OCI-LY1 (cell line): ENCODE measurements at regions not wholly inside any gene's neighbourhood (a gene's known extent, or its start where the extent isn't known, plus 50 kb on each side); places are given as distances from the start of the nearest gene placed in this dataset.
A peak's percentile ranks its signal among the peaks of the same experiment; 100 is the strongest.
"Not testable (repeated sequence)": the region's sequence is repeated elsewhere in the genome, so short reads cannot be mapped to it uniquely, and the experiment has no call there.

Experiments
- H2AFZ ChIP-seq: fragments of 200-600 bp; sonication (generic), shearing (Covaris generic); 2 replicates; pipeline ENCODE4 v1.6.0; 2014; ENCODE audit warnings: antibody characterized with exemption, mild to moderate bottlenecking, low read length
- H3F3A ChIP-seq: fragments of 200-600 bp; sonication (generic), shearing (Covaris generic); 2 replicates; pipeline ENCODE4 v1.6.0; 2014; ENCODE audit warnings: mild to moderate bottlenecking, antibody characterized with exemption, low read length, moderate library complexity; ENCODE audit not compliant: insufficient read depth
- H3K27ac ChIP-seq: fragments of 200-600 bp; sonication (generic); 2 replicates; pipeline ENCODE4 v1.5.1; 2014; ENCODE audit warnings: low read length, mixed run types, mild to moderate bottlenecking, low read depth; ENCODE audit not compliant: poor library complexity, severe bottlenecking
- H3K27me3 ChIP-seq: fragments of 200-600 bp; sonication (generic); 2 replicates; pipeline ENCODE4 v1.6.0; 2014; ENCODE audit warnings: antibody characterized with exemption, mild to moderate bottlenecking, low read length, moderate library complexity; ENCODE audit not compliant: insufficient read depth
- H3K36me3 ChIP-seq: fragments of 200-600 bp; sonication (generic); 2 replicates; pipeline ENCODE4 v1.6.1; 2014; ENCODE audit warnings: mild to moderate bottlenecking, antibody characterized with exemption, low read length, moderate library complexity, mixed read lengths; ENCODE audit not compliant: insufficient read depth
- H3K4me1 ChIP-seq: fragments of 200-600 bp; sonication (generic); 2 replicates; pipeline ENCODE4 v1.5.1; 2014; ENCODE audit warnings: mild to moderate bottlenecking, low read length, moderate library complexity; ENCODE audit not compliant: insufficient read depth, severe bottlenecking
- H3K4me2 ChIP-seq: fragments of 200-600 bp; sonication (generic), shearing (Covaris generic); 2 replicates; pipeline ENCODE4 v1.6.1; 2014; ENCODE audit warnings: low read length
- H3K4me3 ChIP-seq: fragments of 200-600 bp; sonication (generic); 2 replicates; pipeline ENCODE4 v1.5.1; 2014; ENCODE audit warnings: low read length, low read depth, mild to moderate bottlenecking, mixed read lengths; ENCODE audit not compliant: poor library complexity, severe bottlenecking
- H3K79me2 ChIP-seq: fragments of 200-600 bp; shearing (Covaris generic); 2 replicates; pipeline ENCODE4 v1.6.1; 2016; ENCODE audit warnings: mixed run types, low read length, mixed read lengths; ENCODE audit not compliant: insufficient read depth
- H3K9ac ChIP-seq: fragments of 200-600 bp; sonication (generic), shearing (Covaris generic); 2 replicates; pipeline ENCODE4 v1.6.1; 2014; ENCODE audit warnings: mild to moderate bottlenecking, low read length, mixed read lengths
- H3K9me2 ChIP-seq: fragments of 200-600 bp; sonication (generic), shearing (Covaris generic); 2 replicates; pipeline ENCODE4 v1.6.1; 2014; ENCODE audit warnings: low read depth, mild to moderate bottlenecking, low read length, mixed read lengths
- H3K9me3 ChIP-seq: fragments of 200-600 bp; shearing (Covaris generic); 2 replicates; pipeline ENCODE4 v1.6.1; 2014; ENCODE audit warnings: low read length, mixed read lengths
- H4K20me1 ChIP-seq: fragments of 200-600 bp; sonication (generic), shearing (Covaris generic); 2 replicates; pipeline ENCODE4 v1.6.0; 2016; ENCODE audit warnings: mild to moderate bottlenecking, low read length; ENCODE audit not compliant: insufficient read depth
- CTCF ChIP-seq: fragments of 200-600 bp; sonication (generic), shearing (Covaris generic); IDR thresholded peaks from 2 replicates; pipeline ENCODE4 v1.5.1; 2017; ENCODE audit warnings: mild to moderate bottlenecking, antibody characterized with exemption, low read length, moderate library complexity, mixed read lengths
- EZH2 ChIP-seq: fragments of 200-600 bp; sonication (generic), shearing (Covaris generic); IDR thresholded peaks from 2 replicates; pipeline ENCODE4 v1.8.0; 2017; ENCODE audit warnings: borderline replicate concordance, mixed run types, mild to moderate bottlenecking, antibody characterized with exemption, low read length, moderate library complexity, mixed read lengths

- Histone ChIP-seq H3K4me1 (peaks cover 16% of the 10 kb centered on the region), H3K27me3 (no peaks in the 10 kb centered on the region), H2AFZ (no peak overlapping the region), H3K79me2 (no peaks in the 10 kb centered on the region), H3K4me2 (no peak overlapping the region), H3K9me2 (no peaks in the 10 kb centered on the region), H3K36me3 (no peaks in the 10 kb centered on the region), H3F3A (no peaks in the 10 kb centered on the region), H3K9me3 (no peaks in the 10 kb centered on the region), H3K4me3 (no peak overlapping the region), H4K20me1 (no peaks in the 10 kb centered on the region), H3K9ac (no peak overlapping the region), H3K27ac (no peak overlapping the region)
- TF ChIP-seq CTCF (no peak), EZH2 (no peak)
These were observed 221.9 kb upstream of the DUSP10 start for GRCh38 chr1:221963742-221964141.

- Histone ChIP-seq H3K27me3 (no peaks in the 10 kb centered on the region), H3K27ac (no peak overlapping the region), H2AFZ (peak overlapping the region; percentile 81; the same call in 1 of the 2 replicates), H3K4me2 (no peak overlapping the region), H3K9ac (no peak overlapping the region), H3K4me3 (no peak overlapping the region), H3K79me2 (no peaks in the 10 kb centered on the region), H4K20me1 (no peaks in the 10 kb centered on the region), H3K9me2 (no peaks in the 10 kb centered on the region), H3K9me3 (no peaks in the 10 kb centered on the region), H3K4me1 (peaks cover 16% of the 10 kb centered on the region), H3F3A (no peaks in the 10 kb centered on the region), H3K36me3 (no peaks in the 10 kb centered on the region)
- no peak for TF ChIP-seq EZH2
- TF ChIP-seq CTCF = no peak
These were observed 220.5 kb upstream of the DUSP10 start for GRCh38 chr1:221962385-221962784.

- Histone ChIP-seq H3K4me1 (peaks cover 16% of the 10 kb centered on the region), H3K4me2 (no peak overlapping the region), H3K9me3 (no peaks in the 10 kb centered on the region), H2AFZ (peak overlapping the region; percentile 81), H3K4me3 (no peak overlapping the region), H3K36me3 (no peaks in the 10 kb centered on the region), H3F3A (no peaks in the 10 kb centered on the region), H3K27me3 (no peaks in the 10 kb centered on the region), H3K79me2 (no peaks in the 10 kb centered on the region), H4K20me1 (no peaks in the 10 kb centered on the region), H3K27ac (no peak overlapping the region), H3K9ac (peak overlapping the region; percentile 3; the same call in 1 of the 2 replicates), H3K9me2 (no peaks in the 10 kb centered on the region)
- TF ChIP-seq EZH2 = no peak
- TF ChIP-seq CTCF = no peak
These were observed 219.8 kb upstream of the DUSP10 start for GRCh38 chr1:221961532-221962292.

GRCh38 chr1:221958161-221958562, 216.3 kb upstream of the DUSP10 start:
- H3K4me2 ChIP-seq = not testable (repeated sequence)
- peaks cover 16% of the 10 kb centered on the region for H3K4me1 ChIP-seq

GRCh38 chr1:221957350-221957749, 215.5 kb upstream of the DUSP10 start:
- H3K4me1 ChIP-seq = peaks cover 16% of the 10 kb centered on the region
- not testable (repeated sequence) for H3K4me3 ChIP-seq, H3K9me2 ChIP-seq, H4K20me1 ChIP-seq, H3F3A ChIP-seq, H3K9ac ChIP-seq, H3K79me2 ChIP-seq, H3K9me3 ChIP-seq, H3K27ac ChIP-seq, H3K4me2 ChIP-seq, H2AFZ ChIP-seq, H3K27me3 ChIP-seq, H3K36me3 ChIP-seq

More at GRCh38 chr1:221958161-221958562, 216.3 kb upstream of the DUSP10 start:
- not testable (repeated sequence) for H3K27ac ChIP-seq, H3K36me3 ChIP-seq, H2AFZ ChIP-seq, H4K20me1 ChIP-seq, H3K27me3 ChIP-seq, H3F3A ChIP-seq, H3K9ac ChIP-seq, H3K9me2 ChIP-seq, H3K79me2 ChIP-seq, H3K4me3 ChIP-seq, H3K9me3 ChIP-seq
